Activated T-cell treated with anti-CD3 and anti-CD28 coated beads, Interleukin-2, amount 50 U/mL, for 1 hour (primary cell): ENCODE measurements at regions not wholly inside any gene's neighbourhood (a gene's known extent, or its start where the extent isn't known, plus 50 kb on each side); places are given as distances from the start of the nearest gene placed in this dataset.
"Not testable (repeated sequence)": the region's sequence is repeated elsewhere in the genome, so short reads cannot be mapped to it uniquely, and the experiment has no call there.

Source experiments
- DNase-seq: peaks from one replicate; pipeline ENCODE4 v3.0.0-alpha.2; 2020

DNA sequence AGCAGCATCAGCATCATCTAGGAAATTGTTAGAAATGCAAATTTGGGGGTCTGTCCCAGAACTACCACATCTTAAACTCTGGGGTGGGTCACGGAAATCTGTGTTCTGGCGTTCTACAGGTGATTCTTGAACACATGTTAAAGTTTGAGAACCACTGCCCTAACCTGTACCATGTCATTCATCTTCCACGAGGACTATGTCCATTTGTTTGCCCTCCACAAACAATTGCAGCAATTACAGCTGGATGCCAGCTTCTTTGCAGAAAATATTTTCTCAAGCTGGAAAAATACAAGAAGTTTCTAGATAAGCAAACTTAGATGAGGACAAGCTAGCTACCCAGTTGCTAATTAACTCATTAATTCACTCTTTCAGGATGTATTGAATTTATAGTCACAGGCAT is 54.1 kb downstream of the MAFB start:
- DNase-seq, result no peak

DNA sequence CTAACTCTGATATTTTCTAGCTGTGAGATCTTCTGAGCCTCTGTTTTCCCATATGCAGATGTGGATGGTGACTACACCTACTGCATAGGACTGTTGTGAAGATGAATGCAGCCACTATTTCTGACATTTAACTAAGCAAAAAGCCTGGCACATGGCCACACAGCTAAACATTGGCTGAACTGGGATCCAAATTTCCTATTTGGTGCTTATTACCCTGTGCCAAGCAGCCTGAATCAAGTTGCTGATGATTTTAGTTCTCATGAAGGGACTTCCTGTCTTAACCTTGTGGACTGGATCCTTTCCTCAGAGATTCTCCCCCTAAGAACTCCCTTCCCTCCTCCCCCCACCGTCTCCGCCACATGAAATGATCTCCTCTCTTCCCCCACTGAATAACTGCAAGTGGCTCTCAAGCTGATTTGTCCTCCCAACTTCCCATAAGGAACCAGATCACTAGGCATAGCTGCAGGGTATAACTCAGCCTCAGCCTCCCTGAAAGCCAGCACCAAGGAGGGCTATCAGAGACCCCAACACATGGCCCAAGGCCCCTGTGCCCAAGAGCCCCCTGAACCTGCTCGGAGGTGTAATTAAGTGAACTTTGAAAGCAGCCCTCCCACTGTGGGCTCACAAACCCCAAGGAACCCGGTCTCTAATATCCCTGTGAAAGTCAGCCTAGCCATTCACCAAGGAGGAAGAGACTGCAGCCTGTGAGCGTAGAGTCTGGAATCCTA is 55.7 kb downstream of the MAFB start:
- DNase-seq, result no peak

DNA sequence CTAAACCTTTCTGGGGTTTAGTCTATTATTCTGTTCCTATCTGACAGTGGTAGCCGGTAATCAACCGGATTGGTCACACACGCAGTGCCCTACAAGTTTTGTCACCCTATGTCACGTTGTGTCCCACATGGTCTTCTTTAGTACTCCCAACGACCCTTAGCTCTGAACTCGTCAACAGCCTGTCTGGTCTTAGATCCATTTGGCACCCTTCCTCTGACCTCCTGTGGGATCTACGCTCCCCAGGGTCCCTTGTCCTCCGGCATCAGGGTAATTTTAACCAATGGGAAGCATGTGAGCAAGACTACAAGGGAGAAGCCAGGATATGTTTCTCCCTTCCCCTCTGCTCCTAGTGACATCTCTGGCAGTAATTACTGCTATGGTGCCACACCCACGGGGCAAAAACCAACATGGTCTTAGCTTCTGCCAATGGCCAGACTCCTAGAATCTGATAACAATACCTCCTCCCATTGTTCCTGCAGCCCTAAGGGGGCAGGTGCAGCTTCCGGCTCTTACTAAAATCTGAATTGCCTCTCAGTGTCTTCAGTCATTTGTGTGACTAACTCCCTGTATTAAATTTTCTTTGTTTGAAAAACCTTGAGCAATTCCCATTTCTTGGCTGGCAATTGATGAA is 56.6 kb downstream of the MAFB start:
- DNase-seq, result no peak

DNA sequence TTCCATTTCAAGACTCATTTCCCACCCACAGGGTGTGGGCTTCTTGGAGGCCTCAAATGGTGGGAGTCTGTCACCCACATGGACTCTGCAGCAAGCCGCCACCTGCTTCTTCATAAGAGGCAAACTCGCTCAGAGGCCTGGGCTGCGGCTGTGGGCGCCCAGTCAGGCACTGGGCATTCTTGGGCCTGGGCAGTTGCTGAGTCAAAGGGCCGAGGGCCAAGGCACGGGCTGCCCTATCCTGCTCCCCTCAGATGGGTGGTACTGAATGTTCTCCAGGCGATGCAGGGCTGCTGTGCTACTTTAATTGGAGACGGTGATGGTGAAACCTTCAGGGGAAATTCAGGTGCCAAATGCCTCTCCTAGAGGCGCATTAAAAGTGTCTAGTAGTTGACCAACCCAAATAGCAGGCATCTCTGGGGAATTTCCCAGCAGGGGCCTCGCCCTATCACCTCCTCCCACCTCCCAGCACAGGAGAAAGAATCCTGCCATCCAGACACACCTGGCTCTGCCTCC is 57.9 kb downstream of the MAFB start:
- DNase-seq, result no peak

DNA sequence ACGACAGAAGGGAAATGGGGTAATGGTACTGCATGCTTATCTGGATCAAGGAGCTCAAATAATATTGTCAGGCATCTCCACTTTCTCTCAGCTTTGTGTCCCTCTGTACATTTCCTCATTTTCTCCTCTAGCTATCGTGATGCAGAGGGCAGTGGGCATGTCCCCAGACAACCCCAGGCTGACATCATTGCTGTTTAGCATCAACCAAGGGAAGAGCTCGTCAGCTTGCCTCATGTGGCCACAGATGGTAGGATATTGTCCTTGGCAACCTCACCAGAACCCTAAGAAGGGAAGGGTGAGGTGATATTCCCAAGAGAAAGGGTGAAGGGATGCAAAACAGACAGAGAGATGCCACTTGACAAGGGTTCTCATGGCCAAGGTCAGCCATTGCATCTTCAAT is 58.3 kb downstream of the MAFB start:
- DNase-seq, result no peak

GRCh38 chr20:40630099-40630498 is 58.9 kb downstream of the MAFB start:
- DNase-seq, result no peak

DNA sequence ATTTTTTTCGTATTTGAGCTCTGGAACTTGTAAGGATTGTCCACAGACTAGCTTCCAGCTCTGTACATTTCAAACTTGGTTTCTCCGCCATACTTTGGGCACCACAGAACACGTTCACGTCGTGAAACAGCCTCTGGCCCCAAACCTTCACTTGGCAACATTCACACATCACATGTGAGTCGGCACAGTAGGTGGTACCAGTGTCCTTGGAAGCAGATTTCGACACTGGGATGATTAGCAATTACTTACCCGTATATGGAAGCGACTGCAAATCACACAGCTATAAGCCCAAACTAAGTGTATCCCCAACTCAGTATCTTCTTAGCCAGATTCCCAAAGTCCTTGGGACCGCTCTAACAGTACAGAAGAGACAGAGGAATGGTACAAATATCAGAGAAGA is 60.2 kb downstream of the MAFB start:
- DNase-seq, result no peak

- not testable (repeated sequence) for DNase-seq
Measured at GRCh38 chr20:40619053-40619452, 70.0 kb downstream of the MAFB start.

- DNase-seq, result no peak
Measured at GRCh38 chr20:40617594-40617993, 71.4 kb downstream of the MAFB start.

- no peak for DNase-seq
Measured at GRCh38 chr20:40612837-40613236, 76.2 kb downstream of the MAFB start.

DNA sequence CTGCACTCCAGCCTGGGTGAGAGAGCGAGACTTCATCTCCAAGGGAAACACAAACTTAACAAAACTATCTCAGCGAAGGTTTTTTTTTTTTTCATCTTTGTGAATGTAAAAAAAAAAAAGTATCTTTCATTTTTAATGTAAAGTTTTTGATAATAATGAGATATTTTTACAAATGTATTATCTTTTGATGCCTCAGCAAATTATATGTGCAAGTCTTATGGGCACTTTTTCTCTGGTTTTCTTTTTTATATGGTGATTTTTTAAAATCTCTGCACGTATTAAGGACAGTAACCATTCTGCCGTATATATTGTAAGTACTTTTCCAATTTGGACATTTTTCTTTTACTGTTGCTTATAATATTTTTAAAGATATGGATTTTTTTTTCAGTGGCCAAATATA is 76.8 kb downstream of the MAFB start:
- no peak for DNase-seq

DNA sequence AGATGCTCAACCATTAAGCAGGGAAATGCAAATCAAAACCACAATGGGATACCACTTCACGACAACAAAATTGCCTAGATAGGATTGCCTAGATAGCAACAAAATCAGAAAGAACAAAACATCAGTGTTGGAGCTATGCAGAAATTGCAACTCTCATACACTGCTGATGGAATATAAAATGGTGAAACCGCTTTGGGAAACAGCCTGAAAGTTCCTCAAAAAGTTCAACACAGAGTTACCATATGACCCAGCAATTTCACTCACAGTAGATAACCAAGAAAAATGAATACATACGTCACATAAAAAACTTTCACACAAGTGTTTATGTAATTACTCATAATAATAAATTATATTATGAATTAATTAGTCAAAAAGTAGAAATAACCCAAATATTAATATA is 78.3 kb downstream of the MAFB start:
- DNase-seq, result no peak

DNA sequence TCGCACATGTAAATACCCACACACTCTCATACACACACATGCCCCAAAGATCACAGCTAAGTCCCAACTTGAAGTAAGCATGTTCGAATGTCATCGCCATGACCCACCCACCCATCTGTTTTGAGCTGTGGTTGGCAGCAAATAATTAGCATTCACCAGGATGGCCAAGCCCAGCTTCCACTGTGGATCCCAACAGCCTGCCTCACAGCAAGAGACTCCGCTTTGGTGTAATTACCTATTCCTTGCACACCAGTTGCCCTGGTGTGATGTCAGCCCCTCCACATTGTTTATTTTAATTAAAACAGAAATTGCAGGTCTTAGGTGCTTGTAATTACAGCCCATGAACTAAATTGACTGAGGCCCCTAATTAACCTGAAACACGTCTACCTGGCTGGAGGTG is 81.1 kb downstream of the MAFB start:
- no peak for DNase-seq

DNA sequence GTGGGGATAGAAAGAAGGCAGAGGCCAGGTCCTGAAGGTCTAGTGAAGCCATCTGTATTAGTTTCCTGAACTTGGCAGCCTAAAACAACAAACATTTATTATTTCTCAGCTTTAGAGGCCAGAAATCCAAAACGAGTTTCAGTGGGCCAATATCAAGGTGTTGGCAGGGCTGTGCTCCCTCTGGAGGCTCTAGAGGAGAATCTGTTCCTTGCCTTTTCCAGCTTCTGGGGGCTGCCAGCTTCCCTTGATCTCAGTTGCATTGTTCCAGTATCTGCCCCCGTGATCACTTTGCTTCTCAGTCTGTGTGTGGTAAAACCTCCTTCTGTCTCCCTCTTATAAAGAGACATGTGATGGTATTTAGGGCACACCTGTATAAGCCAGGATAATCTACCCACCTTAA is 82.4 kb downstream of the MAFB start:
- no peak for DNase-seq

DNA sequence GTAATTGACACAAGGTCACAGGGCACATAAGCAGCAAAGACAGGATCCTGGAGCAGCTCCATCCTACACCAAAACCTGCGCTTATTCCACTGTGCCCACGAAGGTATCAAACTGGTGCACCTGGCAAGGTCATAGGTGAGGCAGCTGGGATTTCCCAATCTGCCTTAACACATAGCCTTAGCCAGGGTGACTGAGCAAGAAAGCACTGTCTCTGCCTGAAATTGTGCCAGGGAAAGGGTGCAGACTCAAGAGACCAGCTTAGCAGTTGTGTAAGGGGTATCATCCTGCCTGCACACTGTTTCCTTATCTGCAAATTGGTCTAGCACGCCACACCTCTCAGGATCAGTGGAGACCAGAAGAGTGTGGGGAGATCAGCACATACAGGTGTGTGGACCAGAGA is 82.8 kb downstream of the MAFB start:
- DNase-seq, result no peak

DNA sequence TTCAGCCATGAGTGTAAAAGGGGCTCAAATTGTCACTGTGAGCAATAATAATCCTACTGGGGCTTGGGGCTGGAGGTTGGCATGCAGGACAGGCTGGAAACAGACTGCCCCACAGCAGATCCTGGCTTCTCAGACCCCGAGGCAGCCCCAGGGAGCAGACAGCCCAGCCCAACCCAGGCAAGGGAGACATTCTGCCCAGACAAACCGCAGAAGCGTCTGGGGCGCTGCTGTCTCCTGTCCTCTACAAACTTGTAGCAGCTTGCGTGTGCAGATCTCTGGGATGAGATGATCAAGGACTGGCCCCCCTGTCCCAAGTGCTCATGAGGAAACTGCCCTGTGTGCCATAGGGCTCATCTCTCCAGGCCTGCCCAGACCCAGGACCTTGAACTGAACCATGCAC is 84.6 kb downstream of the MAFB start:
- no peak for DNase-seq

GRCh38 chr20:40603057-40603651 is 85.9 kb downstream of the MAFB start:
- no peak for DNase-seq

GRCh38 chr20:40602381-40602780 is 86.7 kb downstream of the MAFB start:
- DNase-seq, result no peak

GRCh38 chr20:40600441-40601219 is 88.4 kb downstream of the MAFB start:
- DNase-seq, result no peak

DNA sequence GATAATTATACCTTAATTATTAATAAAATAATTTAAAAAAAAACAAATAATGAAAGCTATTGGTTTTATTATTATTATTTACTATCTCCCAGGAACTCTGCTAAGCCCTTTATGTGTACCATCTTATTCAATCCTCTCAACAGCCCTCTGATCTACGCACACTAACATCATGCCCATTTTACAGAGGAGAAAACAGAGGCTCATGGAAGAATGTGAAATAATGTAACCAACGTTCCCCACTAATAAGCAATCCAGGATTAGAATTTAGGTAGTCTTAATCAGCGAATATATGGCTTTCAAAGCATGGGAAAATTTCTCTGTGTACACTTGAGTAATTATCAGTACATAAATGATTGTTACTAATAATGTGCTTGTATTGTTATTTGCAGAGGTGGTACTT is 89.0 kb downstream of the MAFB start:
- DNase-seq, result no peak

DNA sequence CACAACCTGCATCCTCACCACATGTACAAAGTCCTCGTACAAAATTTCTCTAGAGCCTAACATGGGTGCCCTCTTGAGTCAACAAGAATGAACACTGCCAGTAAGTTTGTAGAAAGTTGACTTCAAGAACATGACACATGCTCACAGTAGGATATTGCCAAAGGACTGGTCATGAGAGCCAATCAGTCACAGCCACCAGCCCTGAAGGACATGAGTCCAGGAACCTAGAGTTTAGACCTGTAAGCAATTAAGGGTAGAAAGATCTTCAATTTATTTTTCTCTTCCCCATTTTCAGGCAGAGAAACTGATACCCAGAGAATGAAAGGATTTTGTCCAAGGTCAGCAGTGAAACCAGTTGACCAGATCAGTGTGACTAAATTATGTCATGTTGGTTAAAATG is 96.1 kb downstream of the MAFB start:
- no peak for DNase-seq

DNA sequence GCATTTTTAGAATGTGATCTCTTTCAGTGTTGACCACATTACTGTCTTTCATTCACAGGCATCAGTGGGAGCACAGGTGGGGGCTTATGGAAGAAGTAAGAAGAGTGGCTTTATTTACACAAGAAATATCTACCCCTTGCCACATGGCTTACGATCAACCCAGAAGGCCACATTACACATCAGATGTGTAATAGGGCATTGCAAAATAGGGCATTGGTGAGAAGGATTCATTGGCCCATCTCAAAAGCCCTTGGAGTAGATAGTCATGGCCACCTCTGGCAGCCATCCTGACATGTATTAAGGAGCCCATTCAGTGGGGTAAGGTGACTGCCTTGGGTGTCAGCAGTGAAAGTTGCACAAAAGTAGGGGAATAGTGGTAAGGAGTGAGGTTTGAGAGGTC is 97.5 kb downstream of the MAFB start:
- DNase-seq, result no peak

GRCh38 chr20:40591119-40591518 is 97.9 kb downstream of the MAFB start:
- DNase-seq, result no peak

DNA sequence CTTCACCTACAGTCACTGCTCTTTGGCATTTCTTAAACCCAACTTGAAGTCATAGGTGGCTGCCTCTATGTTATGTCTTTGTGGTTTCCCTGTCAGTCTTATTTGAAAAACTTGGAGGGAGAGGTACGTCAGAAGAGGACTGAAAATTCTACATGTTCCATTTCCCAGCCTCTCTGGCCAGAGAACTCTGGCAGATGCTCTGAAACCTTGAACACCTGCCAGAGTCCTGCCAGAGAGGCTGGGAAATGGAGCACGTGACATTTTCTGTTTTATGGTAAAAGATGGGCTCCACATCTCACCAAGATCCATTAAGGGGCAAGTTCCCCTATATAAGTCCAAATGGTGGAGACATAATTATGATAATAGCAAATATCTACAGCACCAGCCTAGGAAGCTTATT is 99.5 kb downstream of the MAFB start:
- DNase-seq, result no peak
